ENCODE measurements at regions not wholly inside any gene's neighbourhood (a gene's known extent, or its start where the extent isn't known, plus 50 kb on each side); places are given as distances from the start of the nearest gene placed in this dataset.
"Not testable (repeated sequence)": the region's sequence is repeated elsewhere in the genome, so short reads cannot be mapped to it uniquely, and the experiment has no call there.

GRCh38 chr1:56123421-56123820 lies 455.9 kb downstream of the PLPP3 start:
- H3K36me3 ChIP-seq (ENCODE audit: insufficient read depth, low read length) = no peaks in the 10 kb centered on the region
- no peak overlapping the region for H3K9ac ChIP-seq (ENCODE audit: insufficient read length)
- no peak overlapping the region for H3K4me3 ChIP-seq
- no peak for DNase-seq (ENCODE audit: low read depth, low spot score)
- H3K27ac ChIP-seq = no peak overlapping the region
- TF ChIP-seq POLR2AphosphoS5 (IDR thresholded peaks at IDR 0.05; ENCODE audit: borderline replicate concordance, low read depth, low read length) (no peak), EZH2 (IDR thresholded peaks at IDR 0.05) (no peak)
- H3K9me3 ChIP-seq (ENCODE audit: low read depth, low read length) = no peaks in the 10 kb centered on the region

DNA sequence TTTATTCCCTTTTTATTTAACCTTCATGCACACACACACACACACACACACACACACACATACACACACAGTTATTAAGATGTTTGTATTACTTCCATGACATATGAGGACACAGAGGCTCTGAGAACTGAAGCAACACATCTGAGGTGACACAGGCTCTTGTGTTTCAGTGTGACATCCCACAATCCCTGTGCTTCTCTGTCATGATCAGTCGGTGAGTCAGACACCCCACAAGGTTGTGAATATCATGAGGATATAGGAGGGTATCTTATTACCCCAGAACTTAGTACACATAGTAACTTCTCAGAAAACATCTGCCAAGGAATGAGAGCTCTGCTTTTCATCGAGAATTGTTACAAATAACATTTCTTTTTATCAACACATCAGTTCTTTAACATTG lies 459.3 kb downstream of the PLPP3 start:
- no peak for TF ChIP-seq POLR2AphosphoS5 (IDR thresholded peaks at IDR 0.05; ENCODE audit: borderline replicate concordance, low read depth, low read length)
- no peak for TF ChIP-seq EZH2 (IDR thresholded peaks at IDR 0.05)
- no peak for TF ChIP-seq FOXP2 (optimal IDR thresholded peaks at IDR 0.05; ENCODE audit: control extremely low read depth, extremely low read length, insufficient read depth)
- H3K4me3 ChIP-seq = no peak overlapping the region
- H3K9me3 ChIP-seq (ENCODE audit: low read depth, low read length) = no peaks in the 10 kb centered on the region
- no peak overlapping the region for H3K27ac ChIP-seq
- H3K36me3 ChIP-seq (ENCODE audit: insufficient read depth, low read length) = no peaks in the 10 kb centered on the region
- DNase-seq (ENCODE audit: low read depth, low spot score) = no peak
- H3K9ac ChIP-seq (ENCODE audit: insufficient read length) = no peak overlapping the region

DNA sequence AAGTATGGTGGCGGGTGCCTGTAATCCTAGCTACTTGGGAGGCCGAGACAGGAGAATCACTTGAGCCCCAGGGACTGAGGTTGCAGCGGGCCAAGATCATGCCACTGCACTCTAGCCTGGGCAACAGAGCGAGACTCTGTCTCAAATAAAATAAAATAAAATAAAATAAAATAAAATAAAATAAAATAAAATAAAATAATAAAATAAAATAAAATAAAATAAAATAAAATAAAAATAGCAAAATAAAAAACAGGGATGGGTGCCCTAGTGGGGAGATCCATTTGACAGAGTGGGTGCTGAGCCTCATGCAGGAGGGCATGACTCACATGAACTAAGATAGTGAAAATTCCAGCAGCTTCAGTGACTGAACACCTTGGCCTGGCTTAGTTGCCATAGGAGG lies 460.7 kb downstream of the PLPP3 start:
- H3K9ac ChIP-seq (ENCODE audit: insufficient read length); H3K36me3 ChIP-seq (ENCODE audit: insufficient read depth, low read length); H3K9me3 ChIP-seq (ENCODE audit: low read depth, low read length); H3K4me3 ChIP-seq; H3K27ac ChIP-seq; DNase-seq (ENCODE audit: low read depth, low spot score): not testable (repeated sequence)

DNA sequence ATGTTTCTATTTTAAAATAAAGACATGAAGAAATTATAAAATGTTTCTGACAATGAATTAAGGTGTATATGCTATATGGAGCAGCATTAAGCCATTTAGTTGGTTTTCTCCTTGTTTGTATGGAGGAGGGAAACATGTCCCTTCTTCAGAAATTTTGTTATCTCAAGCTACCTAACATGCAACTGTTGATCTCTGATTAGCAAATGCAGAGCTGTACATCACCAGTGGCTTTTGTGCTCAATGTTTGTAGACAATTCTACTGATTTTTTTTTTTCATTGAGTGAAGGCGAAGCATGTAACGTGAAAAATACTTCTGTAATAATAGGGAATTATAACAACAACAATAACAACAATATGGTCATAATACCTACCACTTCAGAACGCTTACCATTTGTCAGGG lies 463.7 kb downstream of the PLPP3 start:
- H3K9ac ChIP-seq (ENCODE audit: insufficient read length) = no peak overlapping the region
- H3K36me3 ChIP-seq (ENCODE audit: insufficient read depth, low read length) = no peaks in the 10 kb centered on the region
- H3K9me3 ChIP-seq (ENCODE audit: low read depth, low read length) = no peaks in the 10 kb centered on the region
- no peak for TF ChIP-seq FOXP2 (optimal IDR thresholded peaks at IDR 0.05; ENCODE audit: control extremely low read depth, extremely low read length, insufficient read depth)
- TF ChIP-seq POLR2AphosphoS5 (IDR thresholded peaks at IDR 0.05; ENCODE audit: borderline replicate concordance, low read depth, low read length) = no peak
- TF ChIP-seq EZH2 (IDR thresholded peaks at IDR 0.05) = no peak
- H3K27ac ChIP-seq = no peak overlapping the region
- H3K4me3 ChIP-seq = no peak overlapping the region
- no peak for DNase-seq (ENCODE audit: low read depth, low spot score)

GRCh38 chr1:56113679-56114078 lies 465.7 kb downstream of the PLPP3 start:
- no peaks in the 10 kb centered on the region for H3K9me3 ChIP-seq (ENCODE audit: low read depth, low read length)
- no peak for TF ChIP-seq POLR2AphosphoS5 (IDR thresholded peaks at IDR 0.05; ENCODE audit: borderline replicate concordance, low read depth, low read length)
- no peak overlapping the region for H3K27ac ChIP-seq
- no peak overlapping the region for H3K9ac ChIP-seq (ENCODE audit: insufficient read length)
- no peak overlapping the region for H3K4me3 ChIP-seq
- DNase-seq (ENCODE audit: low read depth, low spot score) = no peak
- no peaks in the 10 kb centered on the region for H3K36me3 ChIP-seq (ENCODE audit: insufficient read depth, low read length)

GRCh38 chr1:56107275-56107638 lies 472.1 kb downstream of the PLPP3 start:
- Histone ChIP-seq H3K9me3 (ENCODE audit: low read depth, low read length) (no peaks in the 10 kb centered on the region), H3K27ac (no peak overlapping the region), H3K9ac (ENCODE audit: insufficient read length) (no peak overlapping the region), H3K36me3 (ENCODE audit: insufficient read depth, low read length) (no peaks in the 10 kb centered on the region), H3K4me3 (no peak overlapping the region)
- no peak for DNase-seq (ENCODE audit: low read depth, low spot score)
- TF ChIP-seq POLR2AphosphoS5 (IDR thresholded peaks at IDR 0.05; ENCODE audit: borderline replicate concordance, low read depth, low read length) = no peak
- no peak for TF ChIP-seq EZH2 (IDR thresholded peaks at IDR 0.05)
- no peak for TF ChIP-seq FOXP2 (optimal IDR thresholded peaks at IDR 0.05; ENCODE audit: control extremely low read depth, extremely low read length, insufficient read depth)

DNA sequence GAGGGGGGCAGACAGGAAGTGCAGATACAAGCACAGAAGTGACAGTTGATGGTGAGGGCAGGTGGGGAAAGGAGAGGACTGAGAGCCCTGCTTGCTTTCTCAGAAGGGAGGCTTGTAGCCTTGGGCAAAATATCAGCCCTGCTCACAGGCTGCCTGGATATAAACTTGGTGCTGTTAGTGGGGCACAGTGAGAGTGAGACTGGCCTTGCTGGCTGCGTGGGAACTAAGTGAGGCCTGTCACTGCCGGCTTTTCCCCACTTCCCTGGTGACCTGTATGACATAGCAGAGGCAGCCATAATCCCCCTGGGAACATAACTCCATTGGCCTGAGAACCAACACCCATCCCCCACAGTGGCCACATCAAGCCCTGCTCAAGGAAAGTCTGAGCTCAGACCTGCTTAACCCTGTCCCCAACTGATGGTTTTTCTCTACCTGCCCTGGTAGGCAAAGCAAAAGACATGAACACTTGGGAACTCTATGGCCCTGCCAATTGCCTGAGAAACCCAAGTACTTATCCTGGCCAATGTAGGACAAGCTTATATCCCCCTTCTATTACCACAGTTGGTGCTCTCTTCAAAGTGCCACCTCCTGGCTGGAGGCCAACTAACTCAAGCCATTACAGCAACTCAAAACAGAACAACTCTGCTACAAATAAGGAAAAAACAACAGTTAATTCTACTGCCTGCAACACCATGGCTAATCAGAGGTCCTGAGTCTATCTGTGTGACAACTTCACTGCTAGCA lies 472.7 kb downstream of the PLPP3 start:
- Histone ChIP-seq H3K9me3 (ENCODE audit: low read depth, low read length) (no peaks in the 10 kb centered on the region), H3K9ac (ENCODE audit: insufficient read length) (no peak overlapping the region), H3K27ac (no peak overlapping the region), H3K36me3 (ENCODE audit: insufficient read depth, low read length) (no peaks in the 10 kb centered on the region), H3K4me3 (no peak overlapping the region)
- TF ChIP-seq FOXP2 (optimal IDR thresholded peaks at IDR 0.05; ENCODE audit: control extremely low read depth, extremely low read length, insufficient read depth) = no peak
- TF ChIP-seq POLR2AphosphoS5 (IDR thresholded peaks at IDR 0.05; ENCODE audit: borderline replicate concordance, low read depth, low read length) = no peak
- no peak for TF ChIP-seq EZH2 (IDR thresholded peaks at IDR 0.05)
- DNase-seq (ENCODE audit: low read depth, low spot score) = no peak

DNA sequence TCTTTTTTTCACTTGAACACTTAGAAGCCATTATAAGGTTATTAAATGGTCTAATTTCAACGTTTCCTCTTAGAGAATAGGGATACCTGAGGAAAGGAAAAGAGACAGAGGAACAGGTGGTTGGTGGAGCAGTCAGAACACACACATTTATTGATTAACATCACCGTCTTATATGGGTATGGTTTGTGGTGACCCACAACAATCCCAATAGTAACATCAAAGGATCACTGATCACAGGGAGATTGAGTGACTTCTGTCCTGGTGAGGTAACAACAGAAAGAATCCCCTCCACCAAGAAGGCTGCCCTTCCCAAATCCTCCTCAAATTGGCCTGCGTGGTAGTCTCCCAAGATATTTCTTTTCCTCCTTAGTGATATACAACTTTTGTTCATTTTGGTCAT lies 474.0 kb downstream of the PLPP3 start:
- no peak overlapping the region for H3K27ac ChIP-seq
- H3K36me3 ChIP-seq (ENCODE audit: insufficient read depth, low read length) = no peaks in the 10 kb centered on the region
- no peaks in the 10 kb centered on the region for H3K9me3 ChIP-seq (ENCODE audit: low read depth, low read length)
- H3K9ac ChIP-seq (ENCODE audit: insufficient read length) = no peak overlapping the region
- DNase-seq (ENCODE audit: low read depth, low spot score) = no peak
- no peak for TF ChIP-seq EZH2 (IDR thresholded peaks at IDR 0.05)
- TF ChIP-seq POLR2AphosphoS5 (IDR thresholded peaks at IDR 0.05; ENCODE audit: borderline replicate concordance, low read depth, low read length) = no peak
- no peak for TF ChIP-seq FOXP2 (optimal IDR thresholded peaks at IDR 0.05; ENCODE audit: control extremely low read depth, extremely low read length, insufficient read depth)
- no peak overlapping the region for H3K4me3 ChIP-seq

- DNase-seq (ENCODE audit: low read depth, low spot score) = no peak
- no peaks in the 10 kb centered on the region for H3K9me3 ChIP-seq (ENCODE audit: low read depth, low read length)
- no peak overlapping the region for H3K27ac ChIP-seq
- H3K9ac ChIP-seq (ENCODE audit: insufficient read length) = no peak overlapping the region
- no peak overlapping the region for H3K4me3 ChIP-seq
- H3K36me3 ChIP-seq (ENCODE audit: insufficient read depth, low read length) = no peaks in the 10 kb centered on the region
- TF ChIP-seq POLR2AphosphoS5 (IDR thresholded peaks at IDR 0.05; ENCODE audit: borderline replicate concordance, low read depth, low read length) = no peak
- TF ChIP-seq EZH2 (IDR thresholded peaks at IDR 0.05) = no peak
Observed at GRCh38 chr1:56099766-56100265, 479.5 kb downstream of the PLPP3 start.
